KMS-11 (cell line): ENCODE measurements at regions not wholly inside any gene's neighbourhood (a gene's known extent, or its start where the extent isn't known, plus 50 kb on each side); places are given as distances from the start of the nearest gene placed in this dataset.

Source experiments
- H2AFZ ChIP-seq: fragments of 200-600 bp; sonication (generic); 2 replicates; pipeline ENCODE4 v1.6.1; 2016; ENCODE audit warnings: antibody characterized with exemption, mixed run types, low read depth
- H3K27ac ChIP-seq: fragments of 200-600 bp; sonication (generic); 2 replicates; pipeline ENCODE4 v1.6.1; 2016; ENCODE audit warnings: mild to moderate bottlenecking, mixed run types
- H3K27me3 ChIP-seq: fragments of 200-600 bp; sonication (generic); 2 replicates; pipeline ENCODE4 v1.6.1; 2017; ENCODE audit warnings: mild to moderate bottlenecking, low read depth, mixed run types, moderate library complexity; ENCODE audit not compliant: insufficient read depth
- H3K36me3 ChIP-seq: fragments of 200-600 bp; sonication (generic); 2 replicates; pipeline ENCODE4 v1.6.1; 2017; ENCODE audit warnings: mild to moderate bottlenecking, mixed run types; ENCODE audit not compliant: insufficient read depth
- H3K4me1 ChIP-seq: fragments of 200-600 bp; sonication (generic); 2 replicates; pipeline ENCODE4 v1.6.1; 2016; ENCODE audit warnings: mild to moderate bottlenecking, low read depth, mixed run types; ENCODE audit not compliant: poor library complexity, severe bottlenecking
- H3K4me2 ChIP-seq: fragments of 200-600 bp; sonication (generic); 2 replicates; pipeline ENCODE4 v1.7.0; 2016; ENCODE audit warnings: mild to moderate bottlenecking, mixed run types
- H3K4me3 ChIP-seq: fragments of 200-600 bp; sonication (generic); IDR thresholded peaks from 2 replicates; pipeline ENCODE4 v1.6.1; 2017; ENCODE audit warnings: low read depth, low read length, mixed read lengths; ENCODE audit not compliant: insufficient read depth
- H3K79me2 ChIP-seq: fragments of 200-600 bp; sonication (generic); 2 replicates; pipeline ENCODE4 v1.6.1; 2016; ENCODE audit warnings: low read depth, mixed run types; ENCODE audit not compliant: insufficient read depth
- H3K9ac ChIP-seq: fragments of 200-600 bp; sonication (generic); 2 replicates; pipeline ENCODE4 v1.6.1; 2016; ENCODE audit warnings: mild to moderate bottlenecking, mixed run types
- H4K20me1 ChIP-seq: fragments of 200-600 bp; sonication (generic); 2 replicates; pipeline ENCODE4 v1.6.1; 2016; ENCODE audit warnings: mild to moderate bottlenecking, mixed run types; ENCODE audit not compliant: insufficient read depth
- CTCF ChIP-seq: fragments of 200-600 bp; sonication (generic); conservative IDR thresholded peaks from 2 replicates; pipeline ENCODE4 v1.6.1; 2017; ENCODE audit warnings: low read depth, mild to moderate bottlenecking, antibody characterized with exemption, low read length, moderate library complexity, mixed read lengths

GRCh38 chr6:129921169-129921817, 60.2 kb upstream of the TMEM244 start:
- H3K4me2 ChIP-seq: no peak overlapping the region
- H2AFZ ChIP-seq: no peak overlapping the region

GRCh38 chr6:129920103-129920798, 59.1 kb upstream of the TMEM244 start:
- no peaks in the 10 kb centered on the region for H3K36me3 ChIP-seq
- peaks cover 13% of the 10 kb centered on the region for H3K4me1 ChIP-seq
- H3K4me2 ChIP-seq: no peak overlapping the region
- H3K4me3 ChIP-seq: no peak overlapping the region
- H3K27ac ChIP-seq: no peak overlapping the region
- H3K9ac ChIP-seq: no peak overlapping the region
- no peaks in the 10 kb centered on the region for H3K79me2 ChIP-seq
- H3K27me3 ChIP-seq: no peaks in the 10 kb centered on the region
- no peak for TF ChIP-seq CTCF
- H2AFZ ChIP-seq: no peak overlapping the region
- H4K20me1 ChIP-seq: no peaks in the 10 kb centered on the region

More at GRCh38 chr6:129921169-129921817, 60.2 kb upstream of the TMEM244 start:
- TF ChIP-seq CTCF: no peak
- H3K9ac ChIP-seq: no peak overlapping the region
- no peaks in the 10 kb centered on the region for H3K27me3 ChIP-seq
- H3K4me1 ChIP-seq: peaks cover 13% of the 10 kb centered on the region
- H3K79me2 ChIP-seq: no peaks in the 10 kb centered on the region
- H4K20me1 ChIP-seq: no peaks in the 10 kb centered on the region
- no peaks in the 10 kb centered on the region for H3K36me3 ChIP-seq
- no peak overlapping the region for H3K27ac ChIP-seq
- H3K4me3 ChIP-seq: no peak overlapping the region

GRCh38 chr6:129911732-129912131, 50.6 kb upstream of the TMEM244 start:
- no peak overlapping the region for H3K4me3 ChIP-seq
- H4K20me1 ChIP-seq: no peaks in the 10 kb centered on the region
- no peaks in the 10 kb centered on the region for H3K4me1 ChIP-seq
- H3K4me2 ChIP-seq: no peak overlapping the region
- H3K36me3 ChIP-seq: no peaks in the 10 kb centered on the region
- no peaks in the 10 kb centered on the region for H3K79me2 ChIP-seq
- TF ChIP-seq CTCF: no peak
- H3K9ac ChIP-seq: no peak overlapping the region
- H2AFZ ChIP-seq: no peak overlapping the region
- no peaks in the 10 kb centered on the region for H3K27me3 ChIP-seq
- no peak overlapping the region for H3K27ac ChIP-seq
